ENCODE measurements at regions not wholly inside any gene's neighbourhood (a gene's known extent, or its start where the extent isn't known, plus 50 kb on each side); places are given as distances from the start of the nearest gene placed in this dataset.

DNA sequence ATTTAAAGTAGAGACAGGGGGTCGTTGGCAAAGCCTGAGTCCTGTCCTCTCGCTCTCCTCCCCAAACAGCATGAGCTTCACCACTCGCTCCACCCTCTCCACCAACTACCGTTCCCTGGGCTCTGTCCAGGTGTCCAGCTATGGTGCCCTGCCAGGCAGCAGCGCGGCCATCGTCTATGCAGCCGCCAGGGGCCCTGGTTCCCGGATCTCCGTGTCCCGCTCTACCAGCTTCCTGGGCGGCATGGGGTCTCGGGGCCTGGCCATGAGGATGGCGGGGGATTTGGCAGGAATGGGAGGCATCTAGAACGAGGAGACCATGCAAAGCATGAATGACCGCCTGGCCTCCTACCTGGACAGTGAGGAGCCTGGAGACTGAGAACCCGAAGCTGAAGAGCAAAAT, 1117.2 kb upstream of the MIR17HG start:
- Histone ChIP-seq H3K9ac (ENCODE audit: low read depth, low read length) (no peak overlapping the region), H3K4me1 (ENCODE audit: insufficient read depth, low read length) (no peaks in the 10 kb centered on the region), H3K27me3 (ENCODE audit: insufficient read depth, low read length) (no peaks in the 10 kb centered on the region), H3K9me3 (ENCODE audit: insufficient read depth, low read depth, low read length) (no peaks in the 10 kb centered on the region), H3K4me3 (ENCODE audit: low read length) (no peak overlapping the region), H3K36me3 (ENCODE audit: insufficient read depth, low read depth, low read length) (no peaks in the 10 kb centered on the region), H3K27ac (ENCODE audit: low read length) (no peak overlapping the region)

DNA sequence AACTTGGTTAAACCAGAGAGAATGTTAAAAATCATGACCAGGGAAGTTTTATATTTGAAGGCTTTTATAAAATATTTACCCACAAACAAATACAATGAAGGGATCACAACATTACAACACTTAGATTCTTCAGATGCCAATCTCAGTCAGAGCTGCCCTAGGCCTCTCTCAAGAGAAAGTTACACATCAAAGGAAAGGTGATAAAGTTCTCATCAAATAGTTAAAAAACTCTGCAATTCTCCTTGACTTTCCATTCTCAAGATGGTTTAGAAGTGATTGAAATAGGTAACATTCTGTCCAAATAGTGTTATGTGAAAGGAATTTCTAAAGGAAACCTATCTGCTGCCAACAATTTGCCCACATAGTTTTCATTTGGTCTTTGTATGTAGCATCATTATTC, 1115.2 kb upstream of the MIR17HG start:
- no peaks in the 10 kb centered on the region for H3K36me3 ChIP-seq (ENCODE audit: insufficient read depth, low read depth, low read length)
- no peaks in the 10 kb centered on the region for H3K9me3 ChIP-seq (ENCODE audit: insufficient read depth, low read depth, low read length)
- no peaks in the 10 kb centered on the region for H3K4me1 ChIP-seq (ENCODE audit: insufficient read depth, low read length)
- H3K9ac ChIP-seq (ENCODE audit: low read depth, low read length), result no peak overlapping the region
- no peak overlapping the region for H3K4me3 ChIP-seq (ENCODE audit: low read length)
- H3K27me3 ChIP-seq (ENCODE audit: insufficient read depth, low read length), result no peaks in the 10 kb centered on the region
- no peak overlapping the region for H3K27ac ChIP-seq (ENCODE audit: low read length)

DNA sequence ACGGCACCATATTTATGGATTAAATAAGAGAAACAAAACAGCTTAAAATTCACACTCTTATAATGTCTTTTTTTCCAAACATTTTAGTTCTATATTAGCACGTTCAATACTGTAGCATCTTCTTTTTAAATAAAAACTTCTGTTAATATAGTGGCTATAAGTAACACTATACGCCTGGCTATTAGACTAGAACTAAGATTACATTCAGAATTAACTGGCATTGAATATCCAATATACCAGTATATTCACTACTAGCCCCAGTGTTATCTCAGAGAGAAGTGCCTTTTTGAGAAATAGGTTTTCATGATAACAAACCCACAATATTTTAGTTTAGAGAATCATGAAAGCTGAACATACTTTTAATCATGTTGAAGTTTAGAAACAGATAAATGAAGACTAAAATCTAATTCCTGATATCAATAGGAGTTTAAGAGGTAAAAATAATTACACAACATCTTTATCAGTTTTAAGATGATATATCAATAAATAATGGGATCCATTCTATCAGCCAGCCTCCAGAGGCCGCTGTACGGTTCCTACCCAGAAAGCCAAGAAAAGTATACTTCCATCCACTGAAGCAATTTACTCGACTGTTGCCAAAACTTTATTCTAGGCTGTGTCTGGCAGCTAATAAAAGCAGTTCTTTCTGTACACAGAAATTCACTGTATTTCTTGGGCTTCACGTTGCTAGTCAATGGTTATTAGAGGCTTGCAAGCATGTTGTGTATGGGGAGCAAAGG, 1113.4 kb upstream of the MIR17HG start:
- no peaks in the 10 kb centered on the region for H3K36me3 ChIP-seq (ENCODE audit: insufficient read depth, low read depth, low read length)
- H3K27ac ChIP-seq (ENCODE audit: low read length), result no peak overlapping the region
- no peak overlapping the region for H3K4me3 ChIP-seq (ENCODE audit: low read length)
- H3K9ac ChIP-seq (ENCODE audit: low read depth, low read length), result no peak overlapping the region
- 0 out of 2 replicates have a peak, but pooled peaks cover 3% of the 10 kb centered on the region for H3K4me1 ChIP-seq (ENCODE audit: insufficient read depth, low read length)
- no peaks in the 10 kb centered on the region for H3K9me3 ChIP-seq (ENCODE audit: insufficient read depth, low read depth, low read length)
- no peaks in the 10 kb centered on the region for H3K27me3 ChIP-seq (ENCODE audit: insufficient read depth, low read length)

DNA sequence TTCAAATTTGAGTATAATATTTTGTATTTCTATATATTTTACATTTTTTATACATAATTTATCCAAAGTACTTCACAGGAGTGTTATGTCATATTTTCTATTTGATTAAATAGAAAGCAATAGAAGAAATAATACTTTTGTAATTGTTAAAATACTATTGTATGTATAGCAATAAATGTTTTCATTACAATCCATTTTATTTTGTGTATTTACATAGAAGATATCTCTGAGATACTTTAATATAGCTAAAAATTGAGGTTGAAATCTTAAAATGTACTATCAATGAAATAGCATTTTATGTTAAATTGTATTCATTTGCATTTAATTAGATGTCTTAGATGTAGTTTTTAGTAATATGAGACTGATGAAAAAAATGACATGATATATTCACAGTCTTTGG, 1109.6 kb upstream of the MIR17HG start:
- H3K9me3 ChIP-seq (ENCODE audit: insufficient read depth, low read depth, low read length), result no peaks in the 10 kb centered on the region
- no peaks in the 10 kb centered on the region for H3K27me3 ChIP-seq (ENCODE audit: insufficient read depth, low read length)
- H3K4me3 ChIP-seq (ENCODE audit: low read length), result no peak overlapping the region
- no peaks in the 10 kb centered on the region for H3K36me3 ChIP-seq (ENCODE audit: insufficient read depth, low read depth, low read length)
- no peak overlapping the region for H3K9ac ChIP-seq (ENCODE audit: low read depth, low read length)
- H3K4me1 ChIP-seq (ENCODE audit: insufficient read depth, low read length), result 0 out of 2 replicates have a peak, but pooled peaks cover 3% of the 10 kb centered on the region
- no peak overlapping the region for H3K27ac ChIP-seq (ENCODE audit: low read length)

DNA sequence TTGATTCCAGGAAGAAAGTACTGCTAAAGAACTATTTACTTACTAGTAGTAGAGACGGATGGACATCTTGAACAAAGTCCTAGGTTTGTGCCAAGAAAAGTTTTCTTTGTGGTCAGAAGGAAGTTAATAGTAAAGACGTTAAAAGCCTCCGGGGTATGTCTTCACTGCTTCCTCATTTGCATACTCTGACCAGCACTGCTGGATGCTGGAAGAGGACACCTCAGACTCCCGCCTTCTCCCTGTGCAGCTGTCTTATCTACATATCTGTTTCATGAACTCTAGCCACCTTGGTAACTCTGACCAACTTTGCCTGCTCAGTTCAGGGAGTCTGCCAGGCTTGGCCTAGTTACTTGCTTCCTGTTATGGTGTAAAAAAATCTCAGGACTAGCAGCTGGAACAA, 1109.1 kb upstream of the MIR17HG start:
- no peak overlapping the region for H3K9ac ChIP-seq (ENCODE audit: low read depth, low read length)
- no peaks in the 10 kb centered on the region for H3K36me3 ChIP-seq (ENCODE audit: insufficient read depth, low read depth, low read length)
- H3K27me3 ChIP-seq (ENCODE audit: insufficient read depth, low read length), result no peaks in the 10 kb centered on the region
- no peak overlapping the region for H3K27ac ChIP-seq (ENCODE audit: low read length)
- H3K4me3 ChIP-seq (ENCODE audit: low read length), result no peak overlapping the region
- H3K4me1 ChIP-seq (ENCODE audit: insufficient read depth, low read length), result 0 out of 2 replicates have a peak, but pooled peaks cover 3% of the 10 kb centered on the region
- H3K9me3 ChIP-seq (ENCODE audit: insufficient read depth, low read depth, low read length), result no peaks in the 10 kb centered on the region

DNA sequence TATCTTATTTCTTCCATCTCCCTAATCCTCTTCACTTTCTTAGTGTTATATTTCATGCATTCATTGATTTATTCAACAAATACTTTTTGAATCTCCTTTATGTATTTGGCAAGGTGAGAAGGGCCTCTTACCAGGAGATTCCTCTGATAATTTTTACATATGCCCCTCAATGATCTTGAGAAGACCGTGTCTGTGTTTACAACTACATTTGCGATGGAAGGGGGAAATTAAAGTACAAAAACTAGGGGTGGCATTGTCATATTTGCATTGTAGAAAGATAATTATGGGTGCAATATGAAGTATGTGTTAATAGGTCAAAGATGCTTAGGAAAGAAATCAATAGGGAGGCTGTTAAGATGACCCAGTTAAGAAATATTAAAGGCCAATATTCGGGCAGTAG, 1108.4 kb upstream of the MIR17HG start:
- no peak overlapping the region for H3K9ac ChIP-seq (ENCODE audit: low read depth, low read length)
- H3K9me3 ChIP-seq (ENCODE audit: insufficient read depth, low read depth, low read length), result no peaks in the 10 kb centered on the region
- H3K27me3 ChIP-seq (ENCODE audit: insufficient read depth, low read length), result no peaks in the 10 kb centered on the region
- H3K4me1 ChIP-seq (ENCODE audit: insufficient read depth, low read length), result 0 out of 2 replicates have a peak, but pooled peaks cover 3% of the 10 kb centered on the region
- H3K36me3 ChIP-seq (ENCODE audit: insufficient read depth, low read depth, low read length), result no peaks in the 10 kb centered on the region
- no peak overlapping the region for H3K4me3 ChIP-seq (ENCODE audit: low read length)
- no peak overlapping the region for H3K27ac ChIP-seq (ENCODE audit: low read length)

DNA sequence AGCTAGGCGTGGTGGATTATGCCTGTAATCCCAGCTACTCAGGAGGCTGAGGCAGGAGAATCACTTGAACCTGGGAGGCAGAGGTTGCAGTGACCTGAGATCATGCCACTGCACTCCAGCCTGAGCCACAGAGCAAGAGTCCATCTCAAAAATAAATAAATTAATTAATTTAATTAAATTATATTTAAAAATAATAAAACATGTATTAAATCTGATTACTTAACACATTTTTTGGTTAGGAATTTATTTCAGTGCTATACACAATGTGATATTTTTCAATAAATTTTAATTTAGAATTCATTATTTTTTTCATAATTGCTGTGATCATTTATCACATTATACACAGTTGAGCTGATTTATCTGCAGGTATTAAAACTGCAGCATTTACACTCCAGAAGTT, 1101.5 kb upstream of the MIR17HG start:
- H3K4me1 ChIP-seq (ENCODE audit: insufficient read depth, low read length), result no peaks in the 10 kb centered on the region
- H3K27me3 ChIP-seq (ENCODE audit: insufficient read depth, low read length), result no peaks in the 10 kb centered on the region
- H3K36me3 ChIP-seq (ENCODE audit: insufficient read depth, low read depth, low read length), result no peaks in the 10 kb centered on the region
- no peak overlapping the region for H3K9ac ChIP-seq (ENCODE audit: low read depth, low read length)
- no peak overlapping the region for H3K27ac ChIP-seq (ENCODE audit: low read length)
- H3K9me3 ChIP-seq (ENCODE audit: insufficient read depth, low read depth, low read length), result no peaks in the 10 kb centered on the region
- H3K4me3 ChIP-seq (ENCODE audit: low read length), result no peak overlapping the region

DNA sequence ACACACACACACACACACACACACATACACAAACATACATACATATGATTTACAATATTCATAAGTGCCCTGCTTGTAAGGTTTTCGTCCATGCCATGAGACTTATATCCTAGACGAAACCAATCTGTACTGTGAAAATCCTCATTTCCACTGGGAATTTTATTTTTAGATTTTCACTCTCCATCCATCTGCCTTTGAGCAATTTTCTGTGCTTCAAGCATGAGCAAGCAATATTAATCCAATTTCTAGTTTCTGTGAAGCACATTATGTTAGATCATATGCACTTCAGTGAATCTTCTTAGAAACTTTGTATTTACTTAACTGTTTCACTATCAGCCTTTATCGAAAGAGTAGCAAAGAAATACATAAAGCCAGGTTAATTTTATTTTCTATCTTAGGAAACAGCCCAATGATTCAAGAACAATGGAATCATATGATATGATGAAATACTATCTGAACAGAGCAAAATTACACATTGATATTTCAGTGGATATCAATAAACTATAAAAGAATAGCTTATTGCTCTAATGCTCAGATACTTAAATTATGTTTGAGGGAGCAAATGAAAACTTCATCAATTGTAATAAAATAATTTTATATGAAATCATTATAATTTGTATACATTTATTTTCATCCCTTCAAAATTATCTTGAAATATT, 1100.7 kb upstream of the MIR17HG start:
- Histone ChIP-seq H3K27me3 (ENCODE audit: insufficient read depth, low read length) (no peaks in the 10 kb centered on the region), H3K9ac (ENCODE audit: low read depth, low read length) (no peak overlapping the region), H3K4me3 (ENCODE audit: low read length) (no peak overlapping the region), H3K27ac (ENCODE audit: low read length) (no peak overlapping the region), H3K36me3 (ENCODE audit: insufficient read depth, low read depth, low read length) (no peaks in the 10 kb centered on the region), H3K4me1 (ENCODE audit: insufficient read depth, low read length) (no peaks in the 10 kb centered on the region), H3K9me3 (ENCODE audit: insufficient read depth, low read depth, low read length) (no peaks in the 10 kb centered on the region)

DNA sequence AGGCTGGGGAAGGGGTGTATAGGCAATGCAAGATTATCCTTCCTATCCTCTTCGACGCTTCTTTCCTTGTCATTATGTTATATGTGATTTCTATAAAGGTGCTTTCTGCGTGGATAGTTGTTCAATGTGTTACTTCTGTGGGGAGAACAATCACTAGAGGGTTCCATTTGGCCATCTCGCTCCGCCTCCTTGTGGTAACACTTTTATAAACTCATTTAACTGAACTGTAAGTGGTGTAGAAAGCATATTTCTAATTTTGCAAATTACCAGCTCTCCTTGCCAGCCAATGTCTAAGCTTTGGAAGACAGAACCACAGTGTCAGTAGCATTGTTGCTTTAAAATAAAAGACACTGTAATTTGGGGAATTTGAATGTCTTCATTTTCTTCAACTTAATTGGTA, 1093.7 kb upstream of the MIR17HG start:
- Histone ChIP-seq H3K27me3 (ENCODE audit: insufficient read depth, low read length) (no peaks in the 10 kb centered on the region), H3K36me3 (ENCODE audit: insufficient read depth, low read depth, low read length) (no peaks in the 10 kb centered on the region), H3K27ac (ENCODE audit: low read length) (no peak overlapping the region), H3K9ac (ENCODE audit: low read depth, low read length) (no peak overlapping the region), H3K4me3 (ENCODE audit: low read length) (no peak overlapping the region), H3K9me3 (ENCODE audit: insufficient read depth, low read depth, low read length) (no peaks in the 10 kb centered on the region), H3K4me1 (ENCODE audit: insufficient read depth, low read length) (no peaks in the 10 kb centered on the region)

DNA sequence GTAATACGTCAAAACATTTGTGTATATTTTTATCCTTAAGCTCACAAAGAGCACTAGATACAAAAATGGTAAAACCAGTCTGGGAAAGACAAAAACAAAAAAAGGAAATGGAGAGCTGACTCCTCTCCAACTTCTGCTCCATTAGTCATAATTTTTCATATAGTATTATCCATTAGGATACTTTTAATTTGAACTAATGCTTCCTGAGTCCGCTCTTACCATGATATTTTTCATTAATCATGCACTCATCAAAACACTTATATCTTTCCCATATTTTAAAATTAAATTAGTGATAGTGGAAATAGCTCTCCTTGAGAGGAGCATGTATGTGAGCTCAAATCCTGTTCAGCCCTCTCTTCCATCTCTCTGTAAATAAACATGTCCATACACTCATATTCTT, 1093.0 kb upstream of the MIR17HG start:
- Histone ChIP-seq H3K4me1 (ENCODE audit: insufficient read depth, low read length) (no peaks in the 10 kb centered on the region), H3K9ac (ENCODE audit: low read depth, low read length) (no peak overlapping the region), H3K9me3 (ENCODE audit: insufficient read depth, low read depth, low read length) (no peaks in the 10 kb centered on the region), H3K27ac (ENCODE audit: low read length) (no peak overlapping the region), H3K4me3 (ENCODE audit: low read length) (no peak overlapping the region), H3K27me3 (ENCODE audit: insufficient read depth, low read length) (no peaks in the 10 kb centered on the region), H3K36me3 (ENCODE audit: insufficient read depth, low read depth, low read length) (no peaks in the 10 kb centered on the region)

DNA sequence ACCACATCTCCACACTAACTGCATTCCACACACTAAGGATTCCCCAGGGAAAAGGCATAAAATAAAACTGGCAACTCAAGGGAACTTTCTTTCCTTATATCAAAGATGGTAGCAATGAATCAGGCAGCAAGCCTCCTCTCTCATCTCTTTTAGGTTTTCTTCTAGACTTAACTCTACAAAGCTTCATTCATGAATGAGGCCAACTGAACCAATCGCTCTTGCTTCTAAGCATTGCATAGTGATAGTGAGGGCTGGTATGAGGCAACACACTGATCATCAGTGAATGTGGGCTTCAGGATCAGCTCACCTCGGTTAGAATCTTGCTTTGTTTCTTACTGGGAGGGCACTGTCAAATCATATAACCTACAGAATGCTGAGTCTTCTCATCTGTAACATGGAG, 1090.7 kb upstream of the MIR17HG start:
- Histone ChIP-seq H3K9me3 (ENCODE audit: insufficient read depth, low read depth, low read length) (no peaks in the 10 kb centered on the region), H3K4me3 (ENCODE audit: low read length) (no peak overlapping the region), H3K4me1 (ENCODE audit: insufficient read depth, low read length) (no peaks in the 10 kb centered on the region), H3K27ac (ENCODE audit: low read length) (no peak overlapping the region), H3K27me3 (ENCODE audit: insufficient read depth, low read length) (no peaks in the 10 kb centered on the region), H3K9ac (ENCODE audit: low read depth, low read length) (no peak overlapping the region), H3K36me3 (ENCODE audit: insufficient read depth, low read depth, low read length) (no peaks in the 10 kb centered on the region)

DNA sequence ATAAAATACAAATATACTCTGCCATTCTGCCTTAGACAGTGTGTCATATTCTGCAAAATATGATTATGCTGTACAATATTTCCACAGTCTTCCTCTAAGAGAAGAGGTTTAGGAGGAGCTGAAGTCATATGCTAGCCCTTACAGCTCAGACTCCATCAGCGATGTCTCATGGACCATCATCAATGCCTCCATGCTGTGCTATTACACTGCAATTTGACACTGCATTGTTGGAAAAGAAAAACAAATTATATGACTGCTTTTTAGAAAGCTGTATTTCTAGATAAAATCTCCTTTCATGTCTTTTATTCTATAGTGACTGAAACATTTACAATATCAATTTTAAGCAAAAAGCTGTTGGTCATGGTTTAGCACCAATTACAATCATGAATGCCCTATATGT, 1089.4 kb upstream of the MIR17HG start:
- Histone ChIP-seq H3K9me3 (ENCODE audit: insufficient read depth, low read depth, low read length) (no peaks in the 10 kb centered on the region), H3K36me3 (ENCODE audit: insufficient read depth, low read depth, low read length) (no peaks in the 10 kb centered on the region), H3K4me3 (ENCODE audit: low read length) (no peak overlapping the region), H3K27me3 (ENCODE audit: insufficient read depth, low read length) (no peaks in the 10 kb centered on the region), H3K9ac (ENCODE audit: low read depth, low read length) (no peak overlapping the region), H3K4me1 (ENCODE audit: insufficient read depth, low read length) (no peaks in the 10 kb centered on the region), H3K27ac (ENCODE audit: low read length) (no peak overlapping the region)
